ENCODE measurements at regions not wholly inside any gene's neighbourhood (a gene's known extent, or its start where the extent isn't known, plus 50 kb on each side); places are given as distances from the start of the nearest gene placed in this dataset.

DNA sequence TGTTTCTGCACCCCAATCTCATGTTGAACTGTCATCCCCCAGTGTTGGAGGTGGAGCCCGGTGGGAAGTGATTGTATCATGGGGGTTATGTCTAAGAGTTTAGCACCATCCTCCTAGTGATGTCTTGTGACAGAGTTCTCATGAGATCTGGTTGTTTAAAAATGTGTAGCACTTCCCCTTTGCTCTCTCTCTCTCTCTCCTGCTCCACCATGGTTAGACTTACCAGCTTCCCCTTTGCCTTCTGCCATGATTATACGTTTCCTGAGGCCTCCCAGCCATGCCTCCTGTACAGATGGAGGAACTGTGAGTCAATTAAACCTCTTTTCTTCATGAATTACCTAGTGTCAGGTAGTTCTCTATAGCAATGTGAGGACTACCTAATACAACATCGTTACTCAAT, 396.9 kb upstream of the LRATD1 start (continued):
- TF ChIP-seq USF2 (IDR thresholded peaks at IDR 0.05; ENCODE audit: low read length) (no peak), CHD7 (IDR thresholded peaks at IDR 0.05; ENCODE audit: insufficient replicate concordance, low read length) (no peak), CTCF (IDR thresholded peaks at IDR 0.05; ENCODE audit: control extremely low read depth in 1 of 3, insufficient read depth in 1 of 3, low read depth in 1 of 3, low read length in 3 of 3) (no peak), ZNF274 (IDR thresholded peaks at IDR 0.05; ENCODE audit: borderline replicate concordance, extremely low read depth, low read length) (no peak)

Data from H1 (cell line).